H1 (cell line): ENCODE measurements at regions not wholly inside any gene's neighbourhood (a gene's known extent, or its start where the extent isn't known, plus 50 kb on each side); places are given as distances from the start of the nearest gene placed in this dataset.

Source experiments
- CBX8 ChIP-seq: fragments of 300-800, 300-1000 bp; sonication (generic); IDR thresholded peaks from 2 replicates; pipeline ENCODE4 v1.7.1; 2016; ENCODE audit warnings: low read depth, low read length, borderline replicate concordance
- GABPA ChIP-seq: IDR thresholded peaks from 2 replicates; pipeline ENCODE4 v1.6.1; 2011; ENCODE audit warnings: mild to moderate bottlenecking, low read length, moderate library complexity, borderline replicate concordance; ENCODE audit not compliant: insufficient read depth
- KDM5A ChIP-seq: fragments of 200-600 bp; IDR thresholded peaks from 2 replicates; pipeline ENCODE4 v1.7.1; 2012; ENCODE audit warnings: mild to moderate bottlenecking, low read length, inconsistent platforms, mixed read lengths
- NANOG ChIP-seq: IDR thresholded peaks from 2 replicates; pipeline ENCODE4 v1.6.1; 2011; ENCODE audit warnings: low read length, low read depth, mild to moderate bottlenecking, inconsistent platforms; ENCODE audit not compliant: insufficient read depth, poor library complexity, severe bottlenecking
- RAD21 ChIP-seq, 2 experiments: IDR thresholded peaks in 1 of 2; conservative IDR thresholded peaks in 1 of 2; 2 replicates each; pipeline ENCODE4 v1.6.1; 2011; ENCODE audit warnings: low read depth in 2 of 2, low read length in 2 of 2, improper control_type of control experiment in 1 of 2, inconsistent platforms in 1 of 2, mild to moderate bottlenecking in 1 of 2, moderate library complexity in 1 of 2
- SIX5 ChIP-seq: IDR thresholded peaks from 2 replicates; pipeline ENCODE4 v1.6.1; 2011; ENCODE audit warnings: mild to moderate bottlenecking, low read depth, low read length
- TEAD4 ChIP-seq: IDR thresholded peaks from 2 replicates; pipeline ENCODE4 v1.6.1; 2012; ENCODE audit warnings: low read depth, low read length, inconsistent platforms, mixed read lengths
- TF ChIP-seq, protein P1 (sequence below): fragments of 300-600 bp; sonication (generic); IDR thresholded peaks from 2 replicates; pipeline ENCODE4 v1.7.1; 2012; ENCODE audit warnings: low read length, moderate library complexity, mild to moderate bottlenecking, inconsistent platforms; ENCODE audit not compliant: insufficient replicate concordance
- TF ChIP-seq, protein P2 (sequence below): IDR thresholded peaks from 2 replicates; pipeline ENCODE4 v1.6.1; 2012; ENCODE audit warnings: inconsistent platforms
- TF ChIP-seq, protein P3 (sequence below): IDR thresholded peaks from 2 replicates; pipeline ENCODE4 v1.6.1; 2012; ENCODE audit warnings: low read length, inconsistent platforms

DNA sequence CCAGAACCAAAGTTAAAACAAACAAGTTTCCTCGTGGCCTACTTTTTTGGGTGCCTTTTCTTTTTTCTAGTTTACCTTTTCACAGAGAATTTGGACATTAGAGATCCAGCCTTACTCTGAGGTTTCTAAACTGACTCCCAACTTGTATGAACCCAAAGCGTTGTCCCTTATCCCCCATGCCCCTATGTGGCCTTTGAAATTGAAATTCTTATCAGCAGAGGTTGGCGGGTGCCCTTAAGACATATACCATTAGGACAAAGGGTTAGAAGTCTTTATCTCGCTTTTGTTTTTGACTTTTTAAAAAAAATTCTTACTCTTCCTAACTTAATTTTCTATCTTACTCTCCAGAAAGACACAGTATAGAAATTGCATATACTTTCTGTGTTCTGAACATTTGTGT is 76.3 kb upstream of the C7orf33 start (continued):
- TF ChIP-seq, protein P1, sequence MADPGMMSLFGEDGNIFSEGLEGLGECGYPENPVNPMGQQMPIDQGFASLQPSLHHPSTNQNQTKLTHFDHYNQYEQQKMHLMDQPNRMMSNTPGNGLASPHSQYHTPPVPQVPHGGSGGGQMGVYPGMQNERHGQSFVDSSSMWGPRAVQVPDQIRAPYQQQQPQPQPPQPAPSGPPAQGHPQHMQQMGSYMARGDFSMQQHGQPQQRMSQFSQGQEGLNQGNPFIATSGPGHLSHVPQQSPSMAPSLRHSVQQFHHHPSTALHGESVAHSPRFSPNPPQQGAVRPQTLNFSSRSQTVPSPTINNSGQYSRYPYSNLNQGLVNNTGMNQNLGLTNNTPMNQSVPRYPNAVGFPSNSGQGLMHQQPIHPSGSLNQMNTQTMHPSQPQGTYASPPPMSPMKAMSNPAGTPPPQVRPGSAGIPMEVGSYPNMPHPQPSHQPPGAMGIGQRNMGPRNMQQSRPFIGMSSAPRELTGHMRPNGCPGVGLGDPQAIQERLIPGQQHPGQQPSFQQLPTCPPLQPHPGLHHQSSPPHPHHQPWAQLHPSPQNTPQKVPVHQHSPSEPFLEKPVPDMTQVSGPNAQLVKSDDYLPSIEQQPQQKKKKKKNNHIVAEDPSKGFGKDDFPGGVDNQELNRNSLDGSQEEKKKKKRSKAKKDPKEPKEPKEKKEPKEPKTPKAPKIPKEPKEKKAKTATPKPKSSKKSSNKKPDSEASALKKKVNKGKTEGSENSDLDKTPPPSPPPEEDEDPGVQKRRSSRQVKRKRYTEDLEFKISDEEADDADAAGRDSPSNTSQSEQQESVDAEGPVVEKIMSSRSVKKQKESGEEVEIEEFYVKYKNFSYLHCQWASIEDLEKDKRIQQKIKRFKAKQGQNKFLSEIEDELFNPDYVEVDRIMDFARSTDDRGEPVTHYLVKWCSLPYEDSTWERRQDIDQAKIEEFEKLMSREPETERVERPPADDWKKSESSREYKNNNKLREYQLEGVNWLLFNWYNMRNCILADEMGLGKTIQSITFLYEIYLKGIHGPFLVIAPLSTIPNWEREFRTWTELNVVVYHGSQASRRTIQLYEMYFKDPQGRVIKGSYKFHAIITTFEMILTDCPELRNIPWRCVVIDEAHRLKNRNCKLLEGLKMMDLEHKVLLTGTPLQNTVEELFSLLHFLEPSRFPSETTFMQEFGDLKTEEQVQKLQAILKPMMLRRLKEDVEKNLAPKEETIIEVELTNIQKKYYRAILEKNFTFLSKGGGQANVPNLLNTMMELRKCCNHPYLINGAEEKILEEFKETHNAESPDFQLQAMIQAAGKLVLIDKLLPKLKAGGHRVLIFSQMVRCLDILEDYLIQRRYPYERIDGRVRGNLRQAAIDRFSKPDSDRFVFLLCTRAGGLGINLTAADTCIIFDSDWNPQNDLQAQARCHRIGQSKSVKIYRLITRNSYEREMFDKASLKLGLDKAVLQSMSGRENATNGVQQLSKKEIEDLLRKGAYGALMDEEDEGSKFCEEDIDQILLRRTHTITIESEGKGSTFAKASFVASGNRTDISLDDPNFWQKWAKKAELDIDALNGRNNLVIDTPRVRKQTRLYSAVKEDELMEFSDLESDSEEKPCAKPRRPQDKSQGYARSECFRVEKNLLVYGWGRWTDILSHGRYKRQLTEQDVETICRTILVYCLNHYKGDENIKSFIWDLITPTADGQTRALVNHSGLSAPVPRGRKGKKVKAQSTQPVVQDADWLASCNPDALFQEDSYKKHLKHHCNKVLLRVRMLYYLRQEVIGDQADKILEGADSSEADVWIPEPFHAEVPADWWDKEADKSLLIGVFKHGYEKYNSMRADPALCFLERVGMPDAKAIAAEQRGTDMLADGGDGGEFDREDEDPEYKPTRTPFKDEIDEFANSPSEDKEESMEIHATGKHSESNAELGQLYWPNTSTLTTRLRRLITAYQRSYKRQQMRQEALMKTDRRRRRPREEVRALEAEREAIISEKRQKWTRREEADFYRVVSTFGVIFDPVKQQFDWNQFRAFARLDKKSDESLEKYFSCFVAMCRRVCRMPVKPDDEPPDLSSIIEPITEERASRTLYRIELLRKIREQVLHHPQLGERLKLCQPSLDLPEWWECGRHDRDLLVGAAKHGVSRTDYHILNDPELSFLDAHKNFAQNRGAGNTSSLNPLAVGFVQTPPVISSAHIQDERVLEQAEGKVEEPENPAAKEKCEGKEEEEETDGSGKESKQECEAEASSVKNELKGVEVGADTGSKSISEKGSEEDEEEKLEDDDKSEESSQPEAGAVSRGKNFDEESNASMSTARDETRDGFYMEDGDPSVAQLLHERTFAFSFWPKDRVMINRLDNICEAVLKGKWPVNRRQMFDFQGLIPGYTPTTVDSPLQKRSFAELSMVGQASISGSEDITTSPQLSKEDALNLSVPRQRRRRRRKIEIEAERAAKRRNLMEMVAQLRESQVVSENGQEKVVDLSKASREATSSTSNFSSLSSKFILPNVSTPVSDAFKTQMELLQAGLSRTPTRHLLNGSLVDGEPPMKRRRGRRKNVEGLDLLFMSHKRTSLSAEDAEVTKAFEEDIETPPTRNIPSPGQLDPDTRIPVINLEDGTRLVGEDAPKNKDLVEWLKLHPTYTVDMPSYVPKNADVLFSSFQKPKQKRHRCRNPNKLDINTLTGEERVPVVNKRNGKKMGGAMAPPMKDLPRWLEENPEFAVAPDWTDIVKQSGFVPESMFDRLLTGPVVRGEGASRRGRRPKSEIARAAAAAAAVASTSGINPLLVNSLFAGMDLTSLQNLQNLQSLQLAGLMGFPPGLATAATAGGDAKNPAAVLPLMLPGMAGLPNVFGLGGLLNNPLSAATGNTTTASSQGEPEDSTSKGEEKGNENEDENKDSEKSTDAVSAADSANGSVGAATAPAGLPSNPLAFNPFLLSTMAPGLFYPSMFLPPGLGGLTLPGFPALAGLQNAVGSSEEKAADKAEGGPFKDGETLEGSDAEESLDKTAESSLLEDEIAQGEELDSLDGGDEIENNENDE, result no peak
- TF ChIP-seq SIX5 (no peak), GABPA (no peak), KDM5A (no peak), CBX8 (no peak), NANOG (no peak), RAD21 (IDR thresholded peaks at IDR 0.05 in 1 of 2, conservative IDR thresholded peaks at IDR 0.05 in 1 of 2; ENCODE audit: low read depth in 2 of 2, low read length in 2 of 2) (no peak), TEAD4 (no peak)
- TF ChIP-seq, protein P2, sequence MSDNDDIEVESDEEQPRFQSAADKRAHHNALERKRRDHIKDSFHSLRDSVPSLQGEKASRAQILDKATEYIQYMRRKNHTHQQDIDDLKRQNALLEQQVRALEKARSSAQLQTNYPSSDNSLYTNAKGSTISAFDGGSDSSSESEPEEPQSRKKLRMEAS, result no peak
- TF ChIP-seq, protein P3, sequence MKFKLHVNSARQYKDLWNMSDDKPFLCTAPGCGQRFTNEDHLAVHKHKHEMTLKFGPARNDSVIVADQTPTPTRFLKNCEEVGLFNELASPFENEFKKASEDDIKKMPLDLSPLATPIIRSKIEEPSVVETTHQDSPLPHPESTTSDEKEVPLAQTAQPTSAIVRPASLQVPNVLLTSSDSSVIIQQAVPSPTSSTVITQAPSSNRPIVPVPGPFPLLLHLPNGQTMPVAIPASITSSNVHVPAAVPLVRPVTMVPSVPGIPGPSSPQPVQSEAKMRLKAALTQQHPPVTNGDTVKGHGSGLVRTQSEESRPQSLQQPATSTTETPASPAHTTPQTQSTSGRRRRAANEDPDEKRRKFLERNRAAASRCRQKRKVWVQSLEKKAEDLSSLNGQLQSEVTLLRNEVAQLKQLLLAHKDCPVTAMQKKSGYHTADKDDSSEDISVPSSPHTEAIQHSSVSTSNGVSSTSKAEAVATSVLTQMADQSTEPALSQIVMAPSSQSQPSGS, result no peak
